ENCODE measurements at regions not wholly inside any gene's neighbourhood (a gene's known extent, or its start where the extent isn't known, plus 50 kb on each side); places are given as distances from the start of the nearest gene placed in this dataset.

DNA sequence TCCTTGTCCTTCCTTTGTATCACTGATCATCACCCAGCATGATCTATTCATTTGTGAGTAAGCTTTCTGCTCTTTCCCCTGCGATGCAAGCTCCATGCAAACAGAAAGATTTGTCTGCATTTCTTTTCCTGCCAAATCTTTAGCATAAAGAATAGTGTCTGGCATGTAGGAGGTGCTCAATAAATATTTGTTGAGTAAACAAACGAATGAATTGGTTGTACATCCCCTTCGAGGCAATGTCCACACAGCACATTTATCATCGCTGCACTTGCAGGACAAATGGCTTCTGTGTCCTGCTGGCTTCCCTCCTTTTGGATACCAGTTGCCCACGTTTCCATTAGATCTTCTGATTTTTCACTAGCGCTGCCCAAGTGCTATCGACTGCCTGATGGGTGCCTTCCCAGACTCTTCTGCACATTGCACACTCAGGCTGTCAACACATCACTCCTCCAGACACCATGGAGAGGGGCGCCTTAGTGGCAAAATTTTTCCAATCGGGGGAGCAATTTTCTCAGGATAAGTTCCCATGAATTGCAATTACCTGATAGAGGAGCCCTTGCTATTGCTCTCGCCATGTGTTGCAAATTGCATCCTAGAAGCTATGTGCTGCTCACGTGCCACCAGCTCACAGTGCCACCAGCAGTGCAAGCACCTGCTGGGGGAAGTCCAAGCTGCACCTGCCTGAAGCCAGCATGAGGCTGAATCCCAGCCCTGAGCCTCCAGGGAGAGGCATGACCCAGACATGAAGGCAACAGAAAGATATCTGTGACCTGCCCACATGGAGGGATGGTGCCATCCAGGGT lies 206.6 kb downstream of the KIF26A start:
- DNase-seq: no peak

DNA sequence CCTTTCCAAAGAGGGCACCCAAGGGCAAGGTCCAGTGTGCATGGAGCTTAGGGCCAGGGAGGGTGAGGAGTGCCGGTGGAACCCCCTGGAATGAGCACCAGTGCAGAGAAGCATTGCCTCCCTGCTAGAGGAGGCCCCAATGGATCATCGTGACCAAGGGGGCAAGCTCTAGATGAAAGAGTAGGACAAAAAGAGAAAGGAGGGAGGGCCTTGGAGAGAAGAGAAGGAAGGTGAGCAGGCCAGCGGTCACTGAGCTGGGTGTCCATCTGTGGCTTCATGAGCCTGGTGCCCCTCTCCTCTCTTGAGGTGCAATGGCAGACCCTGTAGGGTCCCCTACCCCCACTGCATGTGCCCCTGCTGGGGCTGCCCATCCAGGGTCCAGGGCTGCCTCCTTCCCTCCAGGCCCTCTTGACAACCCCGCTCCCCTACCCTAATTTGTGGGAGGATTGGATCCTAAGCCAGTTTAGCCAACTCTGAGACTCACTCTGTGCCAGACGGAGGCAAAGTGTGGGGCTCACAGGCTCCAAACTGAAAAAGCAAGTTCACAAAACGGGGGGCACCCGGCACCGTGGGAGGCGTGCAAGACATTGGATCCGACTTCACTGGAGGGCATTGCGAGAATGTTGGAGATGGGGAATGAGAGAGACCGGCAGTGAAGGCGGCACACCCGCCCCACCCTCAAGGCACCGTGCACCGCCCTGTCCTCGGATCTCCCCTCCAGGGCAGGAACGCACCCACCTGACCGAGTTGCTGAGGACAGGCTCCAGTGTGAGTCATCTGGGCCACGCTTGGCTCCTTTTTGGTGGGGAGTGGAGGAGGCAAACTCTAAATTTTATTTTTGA lies 207.5 kb downstream of the KIF26A start:
- no peak for DNase-seq

DNA sequence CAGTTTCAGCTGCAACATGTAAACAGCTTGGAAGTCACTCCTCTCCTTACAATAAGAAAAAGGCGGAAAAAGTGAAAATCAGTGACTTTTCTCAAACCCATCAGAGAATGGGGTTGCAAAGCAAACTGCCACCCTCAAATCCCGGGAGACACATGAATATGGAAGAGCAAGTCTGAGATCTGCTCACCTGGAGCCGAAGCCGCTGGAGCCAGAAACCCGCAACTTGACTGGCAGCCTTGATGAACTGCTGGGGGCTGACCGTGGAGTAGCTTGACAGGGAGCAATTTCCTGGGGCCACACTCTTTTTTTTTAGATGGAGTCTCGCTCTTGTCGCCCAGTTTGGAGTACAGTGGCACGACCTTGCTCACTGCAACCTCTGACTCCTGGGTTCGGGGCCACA lies 208.2 kb downstream of the KIF26A start:
- DNase-seq: no peak

DNA sequence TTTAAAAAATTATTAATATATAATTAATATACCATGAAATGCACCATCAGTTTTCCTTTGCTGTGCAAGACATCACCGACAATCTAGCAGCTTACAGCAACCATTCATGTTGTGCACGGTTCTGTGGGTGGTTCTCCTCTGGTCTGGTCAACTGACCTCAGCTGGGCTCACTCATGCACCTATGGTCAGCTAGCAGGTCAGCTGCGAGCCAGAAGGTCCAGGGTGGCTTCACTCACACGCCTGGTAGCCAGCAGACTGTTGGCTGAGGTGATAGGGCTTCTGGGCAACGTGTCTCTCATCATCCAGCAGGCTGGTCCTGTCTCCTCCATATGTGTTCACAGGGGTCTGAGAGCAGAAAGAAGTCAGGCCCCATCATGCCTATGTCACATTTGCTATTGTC lies 210.4 kb downstream of the KIF26A start:
- DNase-seq: no peak

DNA sequence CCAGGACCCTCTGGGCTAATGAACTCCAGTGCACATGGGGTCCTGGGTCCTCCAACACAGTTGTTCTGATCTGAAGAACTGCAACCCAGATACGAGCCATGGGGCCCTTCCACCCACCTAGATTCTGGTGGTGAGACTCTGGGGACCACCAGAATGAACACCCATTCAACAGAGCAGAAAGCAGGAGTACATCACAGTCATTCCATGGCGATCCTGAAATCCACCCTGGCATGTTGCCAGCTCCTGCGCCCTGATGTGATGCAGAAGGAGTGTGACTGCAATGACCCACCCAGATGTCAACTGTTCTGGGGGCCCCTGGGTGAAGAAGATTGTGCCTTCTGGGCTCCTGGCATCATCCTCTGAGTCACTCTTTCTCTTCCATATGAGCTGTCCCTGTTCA lies 211.6 kb downstream of the KIF26A start:
- DNase-seq: no peak

DNA sequence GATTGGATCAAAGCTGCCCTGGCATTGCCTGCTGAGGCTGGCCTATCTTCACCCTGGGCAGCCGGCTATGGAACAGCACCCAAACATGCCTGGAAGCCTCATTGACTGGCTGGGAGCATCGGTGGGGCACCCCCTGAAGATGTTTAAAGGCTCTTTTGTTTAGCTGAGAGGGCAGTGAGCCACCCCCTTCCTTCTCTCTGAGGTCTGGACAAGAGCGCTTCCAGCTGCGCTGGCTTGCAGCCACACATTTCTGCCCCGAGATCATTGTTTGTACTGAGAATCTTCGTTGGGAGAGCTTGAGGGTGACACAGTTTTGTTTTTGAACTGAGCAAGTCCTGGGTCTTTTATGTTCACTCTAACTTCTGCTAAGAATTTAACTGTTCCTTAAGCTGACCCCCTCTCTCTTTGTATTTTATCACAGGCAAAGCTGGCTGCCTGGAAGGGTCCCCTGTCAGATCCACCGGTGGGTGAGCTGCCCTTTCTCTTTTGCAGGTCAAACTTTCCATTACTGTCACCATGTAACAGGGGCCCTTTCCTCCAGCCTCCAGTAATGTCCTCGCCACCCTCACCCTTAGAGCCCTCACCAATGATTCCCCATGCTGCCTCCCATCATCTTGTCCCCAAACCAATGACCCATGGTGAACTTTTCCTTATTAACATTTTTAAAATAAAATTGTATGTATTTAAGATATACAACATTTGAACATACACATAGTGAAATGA lies 212.2 kb downstream of the KIF26A start:
- no peak for DNase-seq

DNA sequence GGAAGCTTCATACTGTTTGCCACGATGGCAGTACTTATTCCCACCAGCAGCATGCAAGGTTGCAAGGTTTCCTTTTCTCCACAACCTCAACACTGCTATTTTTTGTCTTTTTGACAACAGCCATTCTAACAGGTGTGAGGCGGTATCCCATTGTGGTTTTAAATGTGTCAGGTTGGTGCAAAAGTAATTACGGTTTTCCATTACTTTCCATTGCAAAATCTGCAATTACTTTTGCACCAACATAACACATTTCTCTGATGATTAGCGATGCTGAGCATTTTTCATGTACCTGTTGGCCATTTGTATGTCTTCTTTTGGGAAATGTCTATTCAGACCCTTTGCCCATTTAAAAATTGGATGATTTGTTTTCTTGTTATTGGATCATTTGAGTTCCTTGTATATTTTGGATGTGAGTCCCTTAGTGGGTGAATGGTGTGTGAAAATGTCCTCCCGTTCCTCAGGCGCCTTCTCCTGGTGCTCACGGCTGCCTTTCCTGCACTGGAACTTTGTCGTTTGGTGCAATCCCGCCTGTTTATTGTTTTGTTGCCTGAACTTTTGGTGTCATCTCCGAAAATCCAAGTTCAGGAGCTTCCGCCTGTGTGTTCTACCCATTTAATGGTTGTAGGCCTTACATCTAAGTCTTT lies 213.6 kb downstream of the KIF26A start:
- DNase-seq: no peak

DNA sequence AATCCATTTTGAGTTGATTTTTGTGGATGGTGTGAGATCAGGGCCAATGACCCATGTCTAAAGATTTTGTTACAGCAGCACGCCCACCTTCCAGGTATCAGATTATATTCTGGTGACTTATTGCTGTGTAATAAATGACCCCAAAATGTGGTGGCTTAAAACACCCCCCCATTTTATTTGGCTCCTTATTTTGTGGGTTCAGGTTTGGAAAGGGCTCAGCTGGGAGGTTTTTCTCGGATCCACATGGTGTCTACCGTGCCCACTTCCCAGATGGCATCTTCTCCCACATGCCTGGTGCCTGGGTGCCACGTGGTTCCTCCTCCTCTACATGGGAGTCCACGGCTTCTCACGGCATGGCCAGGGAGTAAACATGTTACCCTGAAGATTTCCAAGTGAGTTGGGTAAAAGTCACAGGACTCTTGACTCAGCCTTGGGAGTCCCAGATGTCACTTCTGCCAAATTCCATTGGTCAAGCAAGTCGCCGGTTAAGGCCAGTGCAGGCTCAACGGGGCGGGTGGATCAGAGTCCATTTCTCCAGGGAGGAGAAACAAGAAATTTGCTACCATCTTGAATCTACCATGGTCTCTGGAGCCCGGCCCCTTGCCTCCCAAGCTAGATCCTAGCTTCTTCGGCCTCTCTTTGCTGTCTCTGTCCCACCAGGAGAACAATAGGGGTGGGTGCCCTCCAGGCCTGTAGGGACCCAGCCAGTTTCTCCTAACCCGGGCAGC lies 214.3 kb downstream of the KIF26A start:
- DNase-seq: no peak

DNA sequence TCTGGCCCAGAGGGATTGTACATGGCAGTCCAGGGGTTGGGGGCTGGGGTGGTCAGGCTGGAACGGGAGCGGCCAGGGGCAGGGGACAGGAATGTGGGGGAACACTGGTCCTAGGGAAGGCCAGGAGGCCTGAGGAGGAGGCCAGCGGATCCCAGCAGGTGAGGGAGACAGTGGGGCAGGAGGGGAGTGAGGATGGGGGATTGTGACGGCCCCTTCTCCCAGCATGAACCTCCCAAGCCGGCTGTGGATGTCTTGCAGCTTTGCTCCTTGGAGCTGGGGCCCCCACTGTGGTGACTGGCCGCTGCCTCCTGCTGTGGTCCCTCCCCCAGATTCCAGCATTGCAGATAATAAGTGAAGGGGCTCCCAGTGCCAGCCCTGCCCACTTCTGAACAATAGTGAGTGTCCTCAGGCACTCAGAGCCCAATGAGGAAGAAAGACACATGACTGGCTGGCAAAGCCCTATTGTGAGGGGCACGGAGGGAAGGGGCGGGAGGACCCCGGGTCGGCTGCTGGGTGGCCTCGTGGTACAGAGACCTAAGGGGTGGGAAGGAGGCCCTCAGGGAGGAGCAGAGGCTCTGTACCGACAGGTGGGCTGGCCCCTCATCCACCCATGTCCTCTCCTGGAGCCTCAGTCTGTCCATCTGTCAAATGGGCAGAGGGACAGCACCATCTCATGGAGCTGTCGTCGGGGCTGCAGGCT lies 215.0 kb downstream of the KIF26A start:
- no peak for DNase-seq

DNA sequence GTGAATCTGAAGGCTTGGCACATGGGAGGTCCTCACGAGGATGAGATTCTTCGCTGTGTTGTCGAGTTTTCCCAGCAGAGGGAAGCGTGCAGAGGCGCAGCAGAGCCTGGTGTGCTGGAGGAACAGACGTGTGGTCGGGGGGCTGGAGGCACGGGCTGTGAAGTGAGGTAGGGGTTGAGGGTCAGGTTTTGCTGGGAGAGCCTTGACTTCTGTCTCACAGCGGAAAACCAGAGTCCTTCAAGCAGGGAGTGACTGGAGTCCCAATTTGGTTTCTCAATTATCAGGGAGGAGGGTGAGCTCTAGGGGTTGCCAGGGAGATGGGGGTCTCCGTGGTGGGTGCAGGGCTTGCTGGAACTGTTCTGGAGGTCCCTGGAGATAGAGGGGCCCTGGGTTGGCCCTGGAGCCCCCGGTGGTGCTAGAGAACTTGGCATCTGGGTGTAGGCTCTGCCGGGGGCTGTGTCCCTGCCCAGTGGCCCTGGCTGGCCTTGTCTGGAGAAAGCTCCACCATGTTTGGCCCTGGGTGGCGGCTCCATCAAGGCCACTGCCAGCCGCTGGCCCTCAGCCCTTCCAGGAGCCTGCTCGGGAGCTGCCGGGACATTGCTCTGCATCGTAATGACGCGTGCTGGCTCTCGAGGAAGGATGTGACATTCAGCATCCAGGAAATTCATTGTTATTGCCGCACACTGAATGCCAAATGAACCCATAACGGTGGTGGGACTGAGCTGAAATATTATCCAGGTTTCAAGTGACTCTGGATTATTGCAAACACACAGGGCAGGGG lies 215.7 kb downstream of the KIF26A start:
- DNase-seq: no peak

DNA sequence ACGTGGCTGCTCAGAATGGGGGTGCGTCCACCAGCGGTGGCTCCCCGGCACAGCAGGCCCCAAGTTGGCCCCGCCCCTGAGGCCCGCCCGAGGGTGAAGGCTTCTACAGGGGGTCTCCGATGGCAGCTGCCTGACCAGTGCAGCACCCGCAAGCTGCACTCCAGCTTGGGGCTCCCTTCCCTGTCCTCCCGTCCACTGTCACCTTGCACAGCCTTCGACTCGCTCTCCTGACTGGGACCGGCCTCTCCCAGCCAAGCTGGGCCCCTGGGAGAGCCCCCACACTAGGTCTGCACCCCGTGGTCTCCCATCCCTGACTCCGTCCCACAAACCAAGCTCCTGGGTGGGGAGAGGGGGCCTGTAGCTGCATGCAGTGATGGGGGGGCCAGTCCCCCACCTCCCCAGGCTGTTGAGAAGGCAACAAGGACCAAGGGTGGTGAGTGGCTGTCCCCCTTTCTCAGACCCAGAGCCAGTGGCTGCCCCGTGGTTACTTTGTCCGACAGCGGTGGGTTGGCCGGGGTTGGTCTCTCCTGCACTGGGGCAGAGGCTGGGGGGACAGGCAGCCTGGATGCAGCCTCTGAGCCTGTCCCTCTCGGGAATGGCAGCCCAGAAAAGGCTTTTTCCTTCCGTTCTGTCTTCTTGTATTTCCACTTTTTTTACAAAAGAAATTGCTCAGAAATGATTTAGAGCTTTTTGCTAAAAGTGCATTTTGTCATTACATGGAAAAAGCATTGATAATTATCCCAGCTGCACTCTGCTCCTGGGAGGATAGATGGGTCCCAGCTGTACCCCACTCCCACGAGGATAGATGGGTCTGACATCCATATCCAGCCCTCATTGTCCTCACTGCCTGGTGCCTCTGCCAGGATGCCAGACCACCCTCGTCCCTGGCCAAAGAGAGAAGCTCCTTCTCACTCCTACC lies 217.0 kb downstream of the KIF26A start:
- no peak for DNase-seq

DNA sequence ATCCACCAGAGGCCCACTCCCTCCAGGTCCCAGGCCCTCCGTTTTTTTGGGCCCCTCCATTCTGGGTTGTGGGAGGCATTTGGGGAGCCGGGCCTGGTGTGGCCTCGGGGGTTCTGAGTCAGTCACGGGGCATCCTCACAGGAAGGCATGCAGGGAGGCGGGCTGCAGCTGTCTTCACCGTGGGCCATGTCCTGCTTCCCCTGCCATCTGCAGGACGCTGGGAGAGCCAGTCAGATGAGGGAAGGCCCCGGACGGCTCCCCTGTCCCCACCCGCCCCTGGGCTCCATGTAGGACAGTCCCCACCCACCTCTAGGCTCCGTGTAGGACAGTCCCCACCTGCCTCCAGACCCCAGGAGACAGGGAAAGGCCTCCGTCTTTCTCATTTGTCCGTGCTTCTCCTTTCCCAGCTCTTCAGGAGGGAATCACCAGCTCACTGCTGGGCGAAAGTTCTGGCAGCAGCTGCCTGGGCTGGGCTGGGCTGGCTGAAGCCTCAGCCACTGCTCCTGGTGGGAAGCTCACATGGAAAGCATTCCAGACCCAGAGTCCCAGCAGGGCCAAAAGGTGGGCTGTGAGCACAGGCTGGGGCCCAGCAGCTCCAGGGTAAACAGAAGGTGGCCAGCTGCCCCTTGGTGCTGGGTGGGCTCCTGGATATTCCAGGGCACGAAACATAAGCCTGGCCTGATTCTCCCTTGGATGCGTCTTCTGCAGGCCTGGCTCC lies 217.8 kb downstream of the KIF26A start:
- no peak for DNase-seq

DNA sequence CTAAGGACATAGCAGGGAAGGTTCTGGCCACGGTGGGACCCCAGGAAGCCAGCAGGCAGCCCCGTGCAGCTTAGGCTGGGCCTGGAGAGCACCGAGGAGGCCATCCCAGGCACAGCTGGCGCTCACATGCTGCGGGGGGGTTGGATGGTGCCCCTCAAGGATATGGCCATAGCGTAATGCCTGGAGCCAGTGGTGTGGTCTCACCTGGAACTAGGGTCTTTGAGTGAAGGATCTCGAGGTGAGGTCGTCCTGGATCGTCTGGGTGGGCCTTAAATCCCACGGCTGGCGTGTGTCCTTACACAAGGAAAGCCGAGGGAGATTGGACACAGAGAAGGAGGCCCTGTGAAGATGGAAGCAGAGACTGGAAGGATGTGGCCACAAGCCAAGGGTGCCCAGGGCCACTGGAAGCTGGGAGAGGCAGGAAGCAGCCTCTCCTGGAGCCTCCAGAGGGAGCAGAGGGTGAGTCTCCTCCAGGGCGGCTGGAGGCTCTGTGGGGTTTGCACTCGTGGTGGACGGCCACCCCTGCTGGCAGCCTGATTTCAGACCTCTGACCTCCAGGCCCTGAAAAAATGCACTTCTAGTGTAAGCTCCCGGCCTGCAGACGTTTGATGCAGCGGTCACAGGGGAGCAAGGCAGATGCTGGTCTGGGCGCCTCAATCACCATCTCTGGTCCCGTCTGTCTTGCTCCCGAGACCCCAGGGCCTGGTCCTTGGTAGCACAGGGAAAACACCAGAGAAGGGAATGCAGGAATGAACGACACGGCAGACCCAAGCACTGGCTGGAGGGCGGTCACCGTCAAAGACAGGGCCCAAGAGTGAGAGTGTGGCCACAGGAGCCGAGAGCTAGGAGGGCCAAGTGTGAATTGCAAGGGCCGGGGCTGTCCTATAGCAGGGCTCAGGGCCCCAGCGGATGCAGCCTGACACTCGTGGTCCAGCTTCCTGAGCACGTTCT lies 218.6 kb downstream of the KIF26A start:
- no peak for DNase-seq

DNA sequence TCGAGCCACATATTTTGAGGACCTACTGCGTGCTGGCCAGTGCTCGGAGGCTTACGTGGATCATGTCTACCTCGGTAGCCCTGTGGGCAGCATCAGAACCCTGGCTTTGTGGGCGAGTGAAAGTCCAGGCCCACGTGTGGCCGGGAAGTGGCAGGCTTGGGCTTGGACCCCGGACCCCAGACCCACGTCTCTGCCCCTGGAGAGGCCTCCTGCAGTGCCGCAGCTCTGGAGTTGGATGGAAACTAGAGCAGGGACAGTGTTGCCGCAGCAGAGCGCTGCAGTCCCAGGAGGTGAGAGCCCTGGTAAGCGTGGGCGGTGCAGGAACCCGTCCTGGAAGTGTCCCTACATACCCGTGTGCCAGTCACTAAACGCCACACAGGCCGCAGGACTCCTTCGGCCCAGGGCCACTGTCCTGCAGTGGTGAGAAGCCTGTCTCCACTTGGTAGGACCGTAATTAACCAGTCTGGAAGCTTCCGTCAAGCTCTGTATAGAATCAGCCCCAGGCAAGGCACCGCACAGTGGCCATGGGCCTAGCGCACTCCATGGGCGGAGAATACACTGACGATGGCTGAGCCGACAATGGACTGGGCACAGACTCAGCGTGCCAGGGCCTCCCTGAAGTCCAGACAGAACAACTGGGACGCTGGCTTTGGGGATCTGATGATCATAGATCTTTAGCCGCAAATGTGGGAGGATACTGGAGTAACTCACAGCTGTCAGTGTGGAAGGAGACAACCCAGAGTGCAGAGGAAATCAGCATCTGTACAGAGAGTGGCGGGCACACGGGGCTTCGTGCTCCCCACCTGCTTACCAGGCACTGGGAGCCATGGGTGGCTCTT lies 219.5 kb downstream of the KIF26A start:
- DNase-seq: no peak

DNA sequence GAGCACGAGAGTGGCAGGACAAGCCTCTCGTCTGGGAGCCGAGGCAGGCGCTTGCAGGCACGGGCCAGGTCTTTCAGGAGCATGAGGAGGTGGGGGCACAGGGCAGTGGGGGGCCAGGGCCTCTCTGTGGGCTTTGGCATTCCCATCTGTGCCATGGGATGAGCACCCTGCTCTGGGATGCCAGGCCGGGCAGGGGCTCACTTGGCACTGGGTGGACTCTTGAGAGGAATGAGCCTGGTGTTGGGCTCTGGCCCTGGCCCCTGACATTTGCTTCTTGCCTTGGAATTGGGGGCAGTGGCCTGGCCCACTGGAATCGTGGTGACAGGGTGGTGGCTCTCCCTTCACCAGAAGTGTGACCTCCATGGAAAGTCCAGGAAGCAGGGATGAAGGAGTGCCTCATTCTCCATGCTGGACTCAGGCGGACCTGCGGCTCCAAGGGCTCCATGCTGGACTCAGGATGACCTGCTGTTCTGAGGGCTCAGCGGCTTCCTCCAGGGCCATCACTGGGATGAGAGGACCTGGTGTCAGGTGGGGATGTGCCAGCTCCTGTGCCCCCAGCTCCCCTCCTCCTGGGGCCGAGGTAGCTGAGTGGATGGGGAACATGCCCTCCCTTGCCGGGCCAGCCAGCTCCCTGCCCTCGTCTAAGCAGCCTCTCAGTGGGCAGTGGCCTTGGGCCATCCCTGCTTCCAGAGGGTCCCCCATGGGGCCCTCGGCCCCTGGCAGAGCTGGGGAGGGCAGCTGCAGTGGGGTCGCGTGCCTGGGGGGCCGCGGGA lies 220.3 kb downstream of the KIF26A start:
- DNase-seq: no peak
